ENCODE measurements at regions not wholly inside any gene's neighbourhood (a gene's known extent, or its start where the extent isn't known, plus 50 kb on each side); places are given as distances from the start of the nearest gene placed in this dataset.
"Not testable (repeated sequence)": the region's sequence is repeated elsewhere in the genome, so short reads cannot be mapped to it uniquely, and the experiment has no call there.

DNA sequence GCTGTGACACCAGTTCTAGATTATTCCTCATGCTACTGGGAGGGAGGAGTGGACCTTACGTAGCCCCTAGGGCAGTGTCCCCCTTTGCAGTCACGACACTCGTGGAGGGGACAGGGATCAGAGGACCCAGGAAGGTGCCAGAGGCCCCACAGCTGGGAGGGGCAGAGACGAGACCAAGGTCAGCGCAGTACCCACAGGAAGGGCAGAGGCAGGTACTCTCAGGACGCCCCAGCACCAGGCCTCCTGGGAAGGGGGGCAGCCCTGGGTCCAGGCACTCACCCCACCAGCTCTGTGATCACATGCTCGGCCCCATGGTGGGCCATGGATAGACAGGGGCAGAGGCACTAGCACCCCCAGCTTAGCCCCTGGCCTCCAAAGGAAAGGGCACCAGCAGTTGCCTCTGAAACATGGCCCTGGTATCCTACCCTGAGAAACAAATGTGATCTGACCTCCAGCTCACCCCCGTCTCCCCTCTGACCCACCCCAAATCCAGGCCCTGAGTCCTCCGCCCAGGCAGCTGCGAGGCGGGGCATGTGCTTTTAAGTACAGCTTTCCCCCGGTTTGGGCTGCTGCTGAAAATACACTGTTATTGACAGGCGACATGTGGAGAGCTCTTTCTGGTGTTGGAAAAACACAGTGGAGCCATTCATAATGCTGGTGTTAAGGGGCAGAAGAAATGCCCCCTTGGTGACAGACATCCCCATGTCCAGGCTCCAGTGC lies 361.9 kb downstream of the C16orf95 start:
- Mint-ChIP-seq H3K4me3 (no peak overlapping the region), H3K4me1 (ENCODE audit: low read depth) (no peaks in the 10 kb centered on the region), H3K9me3 (no peaks in the 10 kb centered on the region), H3K27me3 (peaks cover 9% of the 10 kb centered on the region), H3K27ac (no peak overlapping the region), H3K36me3 (no peaks in the 10 kb centered on the region)
- ChIA-PET CTCF (no interaction called here), POLR2A (no interaction called here)
- DNase-seq = no peak
- intact Hi-C loops (cut with micrococcal nuclease) = no loop called here

DNA sequence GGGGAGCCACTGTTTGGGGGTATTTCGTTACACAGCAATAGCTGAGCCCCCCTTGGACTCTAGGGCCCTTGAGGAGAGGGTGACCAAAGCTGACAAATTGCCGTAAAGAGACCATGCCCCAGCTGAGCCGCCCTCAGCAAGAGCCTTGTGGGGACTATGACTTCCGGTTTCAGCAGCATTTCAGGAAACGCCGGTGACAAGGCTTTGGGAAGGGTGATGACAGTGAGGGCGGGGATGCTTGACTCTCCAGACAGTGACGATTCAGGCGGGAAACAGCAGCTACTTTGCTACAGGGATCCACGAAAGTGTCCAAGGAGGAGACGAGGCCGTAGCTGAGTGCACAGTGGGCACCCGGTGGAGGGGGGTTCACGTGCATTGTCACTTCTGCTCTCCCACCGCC lies 360.8 kb downstream of the C16orf95 start:
- H3K4me1 Mint-ChIP-seq (ENCODE audit: low read depth) = no peaks in the 10 kb centered on the region
- no peak for DNase-seq
- H3K27me3 Mint-ChIP-seq = peaks cover 9% of the 10 kb centered on the region
- ChIA-PET POLR2A (no interaction called here), CTCF (no interaction called here)
- no peak overlapping the region for H3K4me3 Mint-ChIP-seq
- no peaks in the 10 kb centered on the region for H3K9me3 Mint-ChIP-seq
- no peaks in the 10 kb centered on the region for H3K36me3 Mint-ChIP-seq
- intact Hi-C loops (cut with micrococcal nuclease) = no loop called here
- H3K27ac Mint-ChIP-seq = no peak overlapping the region

DNA sequence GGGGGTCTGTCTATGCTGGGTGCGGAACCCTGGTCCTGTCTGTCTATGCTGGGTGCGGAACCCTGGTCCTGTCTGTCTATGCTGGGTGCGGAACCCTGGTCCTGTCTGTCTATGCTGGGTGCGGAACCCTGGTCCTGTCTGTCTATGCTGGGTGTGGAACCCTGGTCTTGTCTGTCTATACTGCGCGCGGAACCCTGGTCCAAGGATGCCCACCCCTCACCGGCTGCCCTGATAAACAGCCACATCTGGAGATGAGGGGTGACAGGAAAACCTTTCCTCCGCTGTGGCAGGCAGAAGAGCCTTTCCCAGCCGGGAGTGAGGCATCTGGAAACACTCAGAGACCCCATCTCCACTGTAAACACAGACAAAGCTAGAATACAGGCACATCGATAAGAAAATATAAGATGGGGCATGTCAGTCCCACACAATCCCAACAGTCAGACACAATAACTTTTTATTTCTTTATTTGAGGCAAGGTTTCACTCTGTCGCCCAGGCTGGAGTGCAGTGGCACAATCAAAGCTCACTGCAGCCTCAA lies 359.5 kb downstream of the C16orf95 start:
- H3K9me3 Mint-ChIP-seq; POLR2A ChIA-PET; H3K4me1 Mint-ChIP-seq (ENCODE audit: low read depth); H3K27ac Mint-ChIP-seq; H3K4me3 Mint-ChIP-seq; intact Hi-C loops (cut with micrococcal nuclease); H3K36me3 Mint-ChIP-seq; DNase-seq; CTCF ChIA-PET; H3K27me3 Mint-ChIP-seq: not testable (repeated sequence)

DNA sequence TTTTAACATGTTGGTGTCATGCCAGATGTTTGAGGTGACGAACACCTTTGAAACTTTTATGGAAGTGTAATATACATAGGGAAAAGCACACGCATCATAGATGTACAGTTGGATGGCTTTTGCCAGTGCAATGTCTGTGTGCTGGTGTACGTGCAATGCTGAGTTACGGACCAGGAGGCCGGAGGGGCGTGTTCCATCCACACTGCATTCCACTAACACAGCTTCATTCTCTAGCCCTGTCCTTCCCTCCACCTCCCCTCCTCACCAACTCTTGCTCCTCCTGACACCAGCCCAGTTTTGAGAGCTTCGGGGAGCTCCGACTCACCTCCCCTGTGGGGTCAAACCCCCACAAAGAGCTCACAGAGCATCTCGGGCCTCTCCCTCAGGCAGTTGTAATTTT lies 358.8 kb downstream of the C16orf95 start:
- H3K4me3 Mint-ChIP-seq = no peak overlapping the region

DNA sequence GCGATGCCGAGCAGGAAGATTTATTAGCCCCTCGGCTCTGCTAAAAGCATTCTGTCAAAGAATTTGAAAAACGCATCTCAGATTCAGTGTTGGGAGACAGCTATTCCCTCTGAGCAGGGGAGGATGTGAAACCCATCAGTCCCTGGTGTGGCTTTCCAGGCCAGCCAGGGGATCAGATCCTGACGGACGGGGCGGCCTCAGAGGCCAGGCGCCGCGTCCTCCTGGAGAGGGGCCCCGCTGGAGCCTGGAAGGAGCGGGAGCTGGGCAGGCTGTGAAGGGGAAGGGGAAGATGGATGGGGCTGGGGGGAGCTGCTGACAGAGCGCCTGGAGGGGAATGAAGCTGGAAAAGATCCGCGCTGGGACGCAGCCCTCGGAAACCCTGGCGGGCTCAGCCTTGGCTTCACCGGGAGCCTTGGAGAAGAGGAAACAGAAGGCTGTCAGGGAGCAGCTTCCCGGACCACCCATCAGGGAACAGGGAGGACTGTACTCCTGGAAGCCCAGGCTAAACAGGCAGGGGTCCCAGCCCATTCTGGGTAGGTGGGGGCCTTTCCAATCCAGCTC lies 358.0 kb downstream of the C16orf95 start:
- Mint-ChIP-seq H3K9me3 (no peaks in the 10 kb centered on the region), H3K27ac (no peak overlapping the region), H3K4me1 (ENCODE audit: low read depth) (no peaks in the 10 kb centered on the region), H3K36me3 (no peaks in the 10 kb centered on the region), H3K27me3 (peaks cover 9% of the 10 kb centered on the region), H3K4me3 (no peak overlapping the region)
- DNase-seq = no peak
- ChIA-PET POLR2A (no interaction called here), CTCF (no interaction called here)
- intact Hi-C loops (cut with micrococcal nuclease) = no loop called here

More for the DNA sequence above, 358.8 kb downstream of the C16orf95 start:
- POLR2A ChIA-PET = no interaction called here
- intact Hi-C loops (cut with micrococcal nuclease) = no loop called here
- no peak for DNase-seq
- H3K27me3 Mint-ChIP-seq = peaks cover 9% of the 10 kb centered on the region
- H3K4me1 Mint-ChIP-seq (ENCODE audit: low read depth) = no peaks in the 10 kb centered on the region
- H3K9me3 Mint-ChIP-seq = no peaks in the 10 kb centered on the region
- CTCF ChIA-PET = no interaction called here
- no peaks in the 10 kb centered on the region for H3K36me3 Mint-ChIP-seq
- no peak overlapping the region for H3K27ac Mint-ChIP-seq

DNA sequence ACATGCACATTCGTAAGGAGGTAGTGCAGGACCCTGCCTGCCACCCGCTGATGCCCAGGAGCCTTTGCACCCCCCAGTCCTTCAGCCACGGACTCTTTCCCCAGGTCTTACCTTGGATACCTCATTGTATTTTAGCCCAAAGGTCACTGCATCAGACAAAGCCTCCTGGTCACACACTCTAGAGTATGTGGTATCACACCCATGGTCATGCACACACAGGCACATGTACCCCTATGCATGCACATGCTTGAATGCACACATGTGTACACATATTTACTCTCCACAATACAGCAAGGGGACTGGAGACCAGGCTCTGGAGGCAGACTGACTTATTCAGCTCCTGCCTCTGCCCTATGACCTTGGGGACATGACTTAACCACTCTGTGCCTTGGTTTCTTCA lies 357.5 kb downstream of the C16orf95 start:
- no peak overlapping the region for H3K4me3 Mint-ChIP-seq
- H3K27me3 Mint-ChIP-seq = peaks cover 9% of the 10 kb centered on the region
- H3K9me3 Mint-ChIP-seq = no peaks in the 10 kb centered on the region
- no peaks in the 10 kb centered on the region for H3K4me1 Mint-ChIP-seq (ENCODE audit: low read depth)
- no peak for DNase-seq
- CTCF ChIA-PET = no interaction called here
- intact Hi-C loops (cut with micrococcal nuclease) = no loop called here
- H3K36me3 Mint-ChIP-seq = no peaks in the 10 kb centered on the region
- H3K27ac Mint-ChIP-seq = no peak overlapping the region
- POLR2A ChIA-PET = no interaction called here

DNA sequence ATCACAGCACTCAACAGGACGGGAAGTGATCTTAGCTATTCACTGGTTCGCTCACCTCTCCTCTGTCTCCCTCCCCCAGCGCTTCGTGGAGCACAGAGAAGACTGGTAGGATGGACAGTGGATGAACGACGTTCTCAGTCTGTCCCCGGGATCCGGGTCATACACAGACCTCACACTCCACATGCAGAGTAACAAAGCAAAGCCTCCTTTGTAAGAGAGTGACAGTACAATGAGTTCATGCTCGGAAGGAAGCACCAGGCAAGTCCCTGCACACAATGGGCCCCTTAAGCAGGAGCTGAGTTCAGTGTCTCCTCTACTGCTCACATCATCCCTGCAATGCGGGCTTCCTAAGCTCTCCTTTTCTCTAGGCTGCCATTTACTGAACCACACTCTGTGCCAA lies 356.9 kb downstream of the C16orf95 start:
- Mint-ChIP-seq H3K4me1 (ENCODE audit: low read depth) (no peaks in the 10 kb centered on the region), H3K27ac (no peak overlapping the region), H3K27me3 (peaks cover 9% of the 10 kb centered on the region), H3K9me3 (no peaks in the 10 kb centered on the region), H3K36me3 (no peaks in the 10 kb centered on the region), H3K4me3 (no peak overlapping the region)
- ChIA-PET CTCF (interaction anchor here (0.6 kb wide), 1 partner anchor 116 kb away, joined by 3 read pairs; no protein-coding TSS in a partner anchor), POLR2A (no interaction called here)
- no peak for DNase-seq
- intact Hi-C loops (cut with micrococcal nuclease) = no loop called here

DNA sequence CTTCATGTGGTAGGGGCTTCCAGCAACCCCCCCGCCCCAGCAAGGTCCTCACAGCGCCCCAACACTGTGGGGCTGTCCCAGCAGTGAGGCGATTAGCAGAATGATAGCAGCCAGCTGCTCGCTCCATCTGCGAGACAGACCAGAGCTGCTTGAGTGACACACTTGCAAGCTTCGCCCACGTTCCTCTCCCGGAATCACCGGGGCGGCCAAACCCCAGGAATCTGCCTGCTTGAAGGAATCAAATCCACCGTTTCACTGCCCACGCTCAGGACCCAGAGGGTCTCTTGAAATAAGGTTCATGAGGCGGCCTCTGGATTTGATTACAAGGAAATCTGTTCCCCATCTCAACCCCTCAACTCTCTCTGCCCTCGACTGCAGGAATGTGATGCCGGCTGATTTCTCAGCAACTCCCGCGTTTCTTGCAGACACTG lies 356.0 kb downstream of the C16orf95 start:
- no peaks in the 10 kb centered on the region for H3K4me1 Mint-ChIP-seq (ENCODE audit: low read depth)
- DNase-seq = no peak
- POLR2A ChIA-PET = no interaction called here

DNA sequence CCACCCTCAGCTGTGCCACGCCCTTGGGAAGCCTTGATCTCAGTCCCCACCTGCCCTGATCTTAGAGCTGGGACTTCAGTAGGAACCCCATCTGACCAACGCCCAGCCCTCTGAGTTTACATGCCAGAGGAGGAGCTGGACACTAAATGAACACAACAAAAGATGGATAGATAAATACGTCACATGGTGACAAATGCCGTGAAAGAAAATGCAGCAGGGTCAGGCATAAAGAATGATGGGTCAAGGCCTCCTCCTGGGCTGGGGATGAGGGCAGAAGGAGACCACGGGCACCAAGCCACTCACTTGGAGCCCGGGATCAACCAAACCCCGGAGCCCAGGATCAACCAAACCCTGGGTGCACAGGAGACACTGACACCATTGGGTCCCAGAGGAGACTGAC lies 354.9 kb downstream of the C16orf95 start:
- no peaks in the 10 kb centered on the region for H3K4me1 Mint-ChIP-seq (ENCODE audit: low read depth)
- no peak for DNase-seq
- intact Hi-C loops (cut with micrococcal nuclease) = no loop called here
- H3K4me3 Mint-ChIP-seq = no peak overlapping the region
- POLR2A ChIA-PET = no interaction called here
- no peaks in the 10 kb centered on the region for H3K36me3 Mint-ChIP-seq
- peaks cover 6% of the 10 kb centered on the region for H3K27me3 Mint-ChIP-seq
- H3K27ac Mint-ChIP-seq = no peak overlapping the region
- CTCF ChIA-PET = no interaction called here
- no peaks in the 10 kb centered on the region for H3K9me3 Mint-ChIP-seq

More for the DNA sequence above, 356.0 kb downstream of the C16orf95 start:
- Mint-ChIP-seq H3K27ac (no peak overlapping the region), H3K4me3 (no peak overlapping the region), H3K27me3 (peaks cover 9% of the 10 kb centered on the region), H3K36me3 (no peaks in the 10 kb centered on the region), H3K9me3 (no peaks in the 10 kb centered on the region)
- intact Hi-C loops (cut with micrococcal nuclease) = no loop called here
- CTCF ChIA-PET = no interaction called here

DNA sequence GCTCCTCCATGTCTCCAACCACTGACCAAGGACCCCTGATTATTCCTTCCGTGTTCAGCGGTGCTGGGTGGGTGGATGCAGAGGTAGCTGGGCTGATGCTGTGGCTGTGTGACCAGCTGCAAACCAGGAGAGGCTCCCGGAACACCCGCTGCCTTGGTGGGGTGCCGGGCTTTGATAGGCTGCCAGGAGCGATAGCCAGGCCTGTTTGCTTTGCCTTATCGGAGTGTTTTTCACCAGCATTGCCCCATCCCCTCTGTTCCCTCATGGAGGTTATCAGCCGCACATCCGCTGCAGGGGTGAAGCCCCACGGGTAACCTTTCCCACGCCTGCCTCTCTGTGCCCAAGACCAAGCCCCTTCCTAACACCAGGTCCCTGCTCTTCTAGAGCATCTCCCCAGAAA lies 354.3 kb downstream of the C16orf95 start:
- Mint-ChIP-seq H3K36me3 (no peaks in the 10 kb centered on the region), H3K27ac (no peak overlapping the region), H3K4me3 (no peak overlapping the region), H3K9me3 (no peaks in the 10 kb centered on the region), H3K4me1 (ENCODE audit: low read depth) (no peaks in the 10 kb centered on the region), H3K27me3 (peaks cover 6% of the 10 kb centered on the region)
- DNase-seq = no peak
- intact Hi-C loops (cut with micrococcal nuclease) = no loop called here
- ChIA-PET CTCF (no interaction called here), POLR2A (no interaction called here)

DNA sequence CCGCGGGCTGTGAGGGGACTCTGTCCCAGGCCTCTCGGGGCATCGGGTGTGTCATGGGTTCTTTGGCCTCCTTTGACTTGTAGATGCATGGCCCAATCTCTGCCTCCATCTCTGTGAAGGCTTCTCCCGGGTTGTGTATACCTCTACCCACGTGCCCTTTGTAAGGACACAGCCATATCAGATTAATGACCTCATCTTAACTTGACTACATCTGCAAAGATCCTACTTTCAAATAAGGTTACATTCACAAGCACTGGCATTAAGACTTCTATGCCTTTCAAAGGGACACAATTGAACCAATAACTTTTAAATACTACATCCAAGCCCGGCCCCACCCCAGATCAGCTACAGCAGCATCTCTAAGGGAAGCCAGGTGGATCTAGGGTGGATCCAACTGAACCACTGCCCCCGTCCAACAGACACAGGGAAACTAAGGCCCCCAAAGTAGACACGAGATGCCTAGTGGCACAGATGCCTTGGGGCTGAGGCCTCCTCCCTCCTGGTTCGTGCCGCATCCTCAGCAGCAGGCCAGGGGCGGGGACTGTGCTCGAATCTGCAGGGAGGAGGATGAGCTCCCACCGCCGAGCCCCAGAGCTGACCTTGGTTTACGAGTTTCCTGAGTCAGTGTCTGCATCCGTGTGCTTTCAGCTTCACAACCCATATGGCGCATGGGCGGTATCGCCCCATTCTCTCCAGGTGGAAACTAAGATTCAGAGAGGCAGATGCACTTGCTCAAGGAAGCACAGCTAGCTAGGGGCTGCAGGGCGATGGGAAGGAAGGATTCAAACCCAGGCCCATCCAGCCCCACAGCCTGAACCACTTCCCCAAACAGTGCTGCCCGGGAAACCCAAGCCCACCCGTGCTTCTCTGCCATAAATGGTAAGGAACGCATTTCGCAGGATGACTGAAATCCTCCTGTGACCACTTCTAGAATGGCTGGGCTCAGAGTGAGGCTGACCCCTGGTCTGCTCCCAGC lies 353.3 kb downstream of the C16orf95 start:
- Mint-ChIP-seq H3K4me1 (ENCODE audit: low read depth) (no peaks in the 10 kb centered on the region), H3K27me3 (peaks cover 1% of the 10 kb centered on the region), H3K9me3 (no peaks in the 10 kb centered on the region), H3K4me3 (no peak overlapping the region), H3K36me3 (no peaks in the 10 kb centered on the region), H3K27ac (no peak overlapping the region)
- CTCF ChIA-PET = no interaction called here
- intact Hi-C loops (cut with micrococcal nuclease) = no loop called here
- POLR2A ChIA-PET = no interaction called here
- DNase-seq = no peak

DNA sequence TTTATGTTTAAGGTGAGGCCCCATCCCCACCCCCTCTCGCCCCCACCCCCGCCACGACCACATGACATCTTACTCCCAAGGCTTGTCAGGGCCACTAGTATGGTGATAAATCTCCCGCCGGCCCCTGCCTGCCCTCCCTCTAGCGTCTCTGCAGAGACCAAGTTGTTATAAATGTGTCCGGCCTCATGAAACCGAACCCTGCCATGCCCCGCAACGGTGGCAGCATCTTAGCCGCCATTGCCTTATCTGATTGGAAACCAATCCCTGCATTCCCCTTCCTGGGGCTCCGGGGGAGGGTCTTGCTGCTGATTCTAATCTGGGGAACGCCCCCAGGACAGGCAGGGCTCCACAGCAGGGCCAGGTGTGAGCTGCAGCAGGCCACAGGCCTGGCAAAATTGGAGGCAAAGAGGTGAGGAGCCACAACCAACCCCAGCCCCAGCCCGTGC lies 352.4 kb downstream of the C16orf95 start:
- intact Hi-C loops (cut with micrococcal nuclease) = no loop called here
- no peaks in the 10 kb centered on the region for H3K4me1 Mint-ChIP-seq (ENCODE audit: low read depth)
- DNase-seq = no peak
- no peak overlapping the region for H3K27ac Mint-ChIP-seq
- POLR2A ChIA-PET = no interaction called here
- no peaks in the 10 kb centered on the region for H3K9me3 Mint-ChIP-seq
- H3K36me3 Mint-ChIP-seq = no peaks in the 10 kb centered on the region
- H3K4me3 Mint-ChIP-seq = no peak overlapping the region
- peaks cover 1% of the 10 kb centered on the region for H3K27me3 Mint-ChIP-seq
- CTCF ChIA-PET = no interaction called here
